A549 (cell line): ENCODE measurements at regions not wholly inside any gene's neighbourhood (a gene's known extent, or its start where the extent isn't known, plus 50 kb on each side); places are given as distances from the start of the nearest gene placed in this dataset.

Experiments
- ATAC-seq, 2 experiments: fragments of 200-7000 bp in 1 of 2; fragments of >200 bp in 1 of 2; cut with Nextera tagmentation in 1 of 2; cut with Tn5 transposase in 1 of 2; 3 replicates each; pipeline versions ENCODE4 v1.8.0 to v1.9.1; 2018 to 2020; ENCODE audit warnings: mild to moderate bottlenecking in 1 of 2, moderate library complexity in 1 of 2
- CTCF ChIA-PET: fragments of 300-600 bp; sonication (Branson Sonifier 250); formaldehyde crosslinking; extraction: SDS; loops from one replicate; lab custom pipeline; 2021; ENCODE audit warnings: antibody characterized with exemption, inconsistent platforms; lab: Yijun Ruan, JAX
- POLR2A ChIA-PET: fragments of 350-600 bp; formaldehyde crosslinking; extraction: SDS; loops from one replicate; lab custom pipeline; 2021; ENCODE audit warnings: antibody characterized with exemption, inconsistent platforms; lab: Yijun Ruan, JAX
- DNase-seq, 2 experiments: peaks; one replicate each; pipeline versions ENCODE4 v3.0.0 to v3.0.0-alpha.2; 2011 to 2016; ENCODE audit warnings: low read depth in 1 of 2, low spot score in 1 of 2
- FAIRE-seq: peaks from 2 replicates; lab custom pipeline; 2011; peaks lifted over from hg19 to GRCh38; lab: Jason Lieb, UNC
- H3K27ac ChIP-seq, 2 experiments: fragments of >200 bp; sonication (Bioruptor Twin); formaldehyde crosslinking; 3 replicates each; pipeline ENCODE4 v1.5.1; 2016 to 2017
- H3K4me1 ChIP-seq: fragments of >200 bp; sonication (Bioruptor Twin); formaldehyde crosslinking; 3 replicates; pipeline ENCODE4 v1.6.1; 2016
- H3K4me2 ChIP-seq: fragments of >200 bp; sonication (Bioruptor Twin); formaldehyde crosslinking; 3 replicates; pipeline ENCODE4 v1.6.1; 2016
- H3K4me3 ChIP-seq: fragments of >200 bp; sonication (Bioruptor Twin); formaldehyde crosslinking; 3 replicates; pipeline ENCODE4 v1.5.1; 2016
- H3K9me3 ChIP-seq: fragments of >200 bp; sonication (Bioruptor Twin); formaldehyde crosslinking; 3 replicates; pipeline ENCODE4 v1.6.1; 2016
- BCL3 ChIP-seq: fragments of >200 bp; sonication (Bioruptor Twin); formaldehyde crosslinking; IDR thresholded peaks from 3 replicates; pipeline ENCODE4 v1.6.1; 2016
- CEBPB ChIP-seq, 2 experiments: fragments of >200 bp in 1 of 2; sonication (Bioruptor Twin) in 1 of 2; formaldehyde crosslinking in 1 of 2; IDR thresholded peaks; 2 replicates each; pipeline ENCODE4 v1.6.1; 2012 to 2016
- CHD4 ChIP-seq: fragments of 200-600 bp; sonication (generic); IDR thresholded peaks from 2 replicates; pipeline ENCODE4 v1.6.1; 2016; ENCODE audit warnings: antibody characterized with exemption, mild to moderate bottlenecking, borderline replicate concordance
- E2F6 ChIP-seq: IDR thresholded peaks from 2 replicates; pipeline ENCODE4 v1.6.1; 2012; ENCODE audit warnings: low read depth, borderline replicate concordance
- EHMT2 ChIP-seq: fragments of 200-600 bp; sonication (generic); IDR thresholded peaks from 2 replicates; pipeline ENCODE4 v1.6.1; 2016; ENCODE audit warnings: antibody characterized with exemption, low read depth, mild to moderate bottlenecking, moderate library complexity
- ELK1 ChIP-seq: fragments of 150-350 bp; IDR thresholded peaks from 2 replicates; pipeline ENCODE4 v1.6.1; 2014; ENCODE audit warnings: low read depth, mild to moderate bottlenecking, low read length
- EP300 ChIP-seq, 2 experiments: fragments of >200 bp; sonication (Bioruptor Twin); formaldehyde crosslinking; IDR thresholded peaks; 2 replicates in 1 of 2; 3 replicates in 1 of 2; pipeline ENCODE4 v1.6.1; 2016 to 2017
- ESRRA ChIP-seq: fragments of 150-350 bp; IDR thresholded peaks from 2 replicates; pipeline ENCODE4 v1.6.1; 2014; ENCODE audit warnings: mild to moderate bottlenecking, low read length, borderline replicate concordance
- FOSB ChIP-seq: fragments of 250-450 bp; sonication (Bioruptor Pico); IDR thresholded peaks from 2 replicates; pipeline ENCODE4 v1.5.0; 2020; ENCODE audit warnings: mild to moderate bottlenecking, moderate library complexity
- FOXS1 ChIP-seq: fragments of 250-450 bp; sonication (Bioruptor Pico); IDR thresholded peaks from 2 replicates; pipeline ENCODE4 v1.5.0; 2020; ENCODE audit warnings: mild to moderate bottlenecking, moderate library complexity
- HDAC2 ChIP-seq: fragments of 200-600 bp; sonication (generic); IDR thresholded peaks from 2 replicates; pipeline ENCODE4 v1.6.1; 2016
- HES2 ChIP-seq: fragments of >200 bp; sonication (Bioruptor Twin); formaldehyde crosslinking; IDR thresholded peaks from 2 replicates; pipeline ENCODE4 v1.6.1; 2016
- HOXA7 ChIP-seq: fragments of 250-450 bp; sonication (Bioruptor Pico); IDR thresholded peaks from 2 replicates; pipeline ENCODE4 v1.5.0; 2020; ENCODE audit warnings: mild to moderate bottlenecking, moderate library complexity
- HOXB13 ChIP-seq: fragments of 250-450 bp; sonication (Bioruptor Pico); IDR thresholded peaks from 2 replicates; pipeline ENCODE4 v1.5.0; 2020; ENCODE audit warnings: low read depth, mild to moderate bottlenecking, moderate library complexity
- HOXB5 ChIP-seq: fragments of 250-450 bp; sonication (Bioruptor Pico); IDR thresholded peaks from 2 replicates; pipeline ENCODE4 v1.5.0; 2020; ENCODE audit warnings: mild to moderate bottlenecking, moderate library complexity
- JUN ChIP-seq, 2 experiments: fragments of >200 bp; sonication (Bioruptor Twin); formaldehyde crosslinking; IDR thresholded peaks; 2 replicates in 1 of 2; 3 replicates in 1 of 2; pipeline ENCODE4 v1.6.1; 2016 to 2017
- JUNB ChIP-seq: fragments of >200 bp; sonication (Bioruptor Twin); formaldehyde crosslinking; IDR thresholded peaks from 2 replicates; pipeline ENCODE4 v1.6.1; 2016
- KDM1A ChIP-seq: fragments of 200-600 bp; sonication (generic); IDR thresholded peaks from 2 replicates; pipeline ENCODE4 v1.6.1; 2016; ENCODE audit warnings: low read depth, mild to moderate bottlenecking
- MAZ ChIP-seq: fragments of 150-350 bp; IDR thresholded peaks from 2 replicates; pipeline ENCODE4 v1.6.1; 2014; ENCODE audit warnings: antibody characterized with exemption, low read depth, low read length, borderline replicate concordance
- MYC ChIP-seq: IDR thresholded peaks from 2 replicates; pipeline ENCODE4 v1.6.1; 2012; ENCODE audit warnings: mild to moderate bottlenecking, inconsistent platforms, low read length, improper control_type of control experiment, borderline replicate concordance
- NPAS2 ChIP-seq: fragments of 250-450 bp; sonication (Bioruptor Pico); IDR thresholded peaks from 2 replicates; pipeline ENCODE4 v1.8.0; 2022; ENCODE audit warnings: mild to moderate bottlenecking, moderate library complexity, borderline replicate concordance
- NR3C1 ChIP-seq: fragments of >200 bp; sonication (Bioruptor Twin); formaldehyde crosslinking; IDR thresholded peaks from 3 replicates; pipeline ENCODE4 v1.6.1; 2017
- PHF8 ChIP-seq: fragments of 200-600 bp; sonication (generic); IDR thresholded peaks from 2 replicates; pipeline ENCODE4 v1.6.1; 2016; ENCODE audit warnings: low read depth, mild to moderate bottlenecking, antibody characterized with exemption, moderate library complexity, borderline replicate concordance
- RAD21 ChIP-seq, 2 experiments: fragments of >200 bp in 1 of 2; sonication (Bioruptor Twin) in 1 of 2; formaldehyde crosslinking in 1 of 2; IDR thresholded peaks in 1 of 2; conservative IDR thresholded peaks in 1 of 2; 2 replicates in 1 of 2; 3 replicates in 1 of 2; pipeline ENCODE4 v1.6.1; 2012 to 2018; ENCODE audit warnings: inconsistent platforms in 1 of 2
- RARB ChIP-seq: fragments of 250-450 bp; sonication (Bioruptor Pico); IDR thresholded peaks from 2 replicates; pipeline ENCODE4 v1.8.0; 2021; ENCODE audit warnings: mild to moderate bottlenecking, moderate library complexity
- REST ChIP-seq: fragments of 200-600 bp; sonication (generic); IDR thresholded peaks from 2 replicates; pipeline ENCODE4 v1.6.1; 2016; ENCODE audit warnings: antibody characterized with exemption, mild to moderate bottlenecking, moderate library complexity
- RFX5 ChIP-seq: fragments of 450-650 bp; IDR thresholded peaks from 2 replicates; pipeline ENCODE4 v1.7.1; 2014; ENCODE audit warnings: antibody characterized with exemption, mild to moderate bottlenecking, moderate library complexity
- RNF2 ChIP-seq: fragments of 200-600 bp; sonication (generic); IDR thresholded peaks from 2 replicates; pipeline ENCODE4 v1.6.1; 2016; ENCODE audit warnings: low read depth, mild to moderate bottlenecking, antibody characterized with exemption, moderate library complexity, borderline replicate concordance
- SMC3 ChIP-seq: fragments of >200 bp; sonication (Bioruptor Twin); formaldehyde crosslinking; IDR thresholded peaks from 3 replicates; pipeline ENCODE4 v1.6.1; 2018; ENCODE audit warnings: inconsistent platforms
- SREBF2 ChIP-seq: fragments of 450-650 bp; IDR thresholded peaks from 2 replicates; pipeline ENCODE4 v1.6.1; 2014; ENCODE audit warnings: mild to moderate bottlenecking, moderate library complexity
- TFCP2L1 ChIP-seq: fragments of 250-450 bp; sonication (Bioruptor Pico); IDR thresholded peaks from 2 replicates; pipeline ENCODE4 v1.5.0; 2021; ENCODE audit warnings: mild to moderate bottlenecking
- ZFP36 ChIP-seq: fragments of 450-650 bp; IDR thresholded peaks from 2 replicates; pipeline ENCODE4 v1.6.1; 2014; ENCODE audit warnings: borderline replicate concordance; ENCODE audit not compliant: partially characterized antibody
- ZNF302 ChIP-seq: fragments of 250-450 bp; sonication (Bioruptor Pico); IDR thresholded peaks from 2 replicates; pipeline ENCODE4 v1.9.0; 2021; ENCODE audit warnings: inconsistent platforms, mild to moderate bottlenecking, moderate library complexity
- ZSCAN20 ChIP-seq: fragments of 250-450 bp; sonication (Bioruptor Pico); IDR thresholded peaks from 2 replicates; pipeline ENCODE4 v1.8.0; 2022; ENCODE audit warnings: mild to moderate bottlenecking, moderate library complexity
- WGBS: methylation state at CpG from one replicate; pipeline ENCODE4 v1.1.6; 2017; ENCODE audit errors: missing lambda C conversion rate; 5-methylcytosine and 5-hydroxymethylcytosine counted together

GRCh38 chr7:45978010-45978681 lies 57.1 kb upstream of the IGFBP3 start:
- ATAC-seq = peak; percentile 89 to 95
- peak; percentile 99 for DNase-seq
- Histone ChIP-seq H3K4me2 (peak overlapping the region; percentile 68), H3K4me3 (no peak overlapping the region), H3K9me3 (peaks cover 43% of the 10 kb centered on the region), H3K4me1 (peaks cover 70% of the 10 kb centered on the region), H3K27ac (peak overlapping the region; percentile 97 to 98)
- ChIA-PET POLR2A (interaction anchor here (1.0 kb wide), 2 partner anchors 55 to 57 kb away, joined by 3 to 9 read pairs; partner anchors contain the start of gene IGFBP3), CTCF (interaction anchor here (1.6 to 7.1 kb wide), 2 partner anchors 12 to 56 kb away, joined by 5 to 57 read pairs; partner anchors contain the start of gene IGFBP3)
- 1% methylated on average over 11 of the region's 11 CpGs for WGBS
- peak; percentile 100 for FAIRE-seq
- no peak for TF ChIP-seq MYC
- TF ChIP-seq EP300 (IDR thresholded peaks at IDR 0.05) = peak; percentile 95
- TF ChIP-seq JUN (IDR thresholded peaks at IDR 0.05) = peak; percentile 87 to 95
- TF ChIP-seq CHD4 = 0 out of 2 replicates have a peak, but pooled peaks have one; percentile 36
- TF ChIP-seq MAZ = 0 out of 2 replicates have a peak, but pooled peaks have one; percentile 32
- TF ChIP-seq RAD21 (conservative IDR thresholded peaks at IDR 0.05 in 1 of 2, IDR thresholded peaks at IDR 0.05 in 1 of 2) = peak; percentile 44 to 60; a peak in 4 of 5 replicates
- TF ChIP-seq FOXS1 (CRISPR knock-in tag) = 0 out of 2 replicates have a peak, but pooled peaks have one; percentile 52
- TF ChIP-seq HOXB5 (CRISPR knock-in tag) = 0 out of 2 replicates have a peak, but pooled peaks have one; percentile 65
- TF ChIP-seq JUNB = peak; percentile 94
- TF ChIP-seq RNF2 = no peak
- peak; percentile 58; the same call in 1 of the 2 replicates for TF ChIP-seq HES2
- TF ChIP-seq ELK1 = no peak
- no peak for TF ChIP-seq REST
- TF ChIP-seq RARB (CRISPR knock-in tag) = peak; percentile 69; the same call in 1 of the 2 replicates
- no peak for TF ChIP-seq PHF8
- no peak for TF ChIP-seq ZSCAN20 (CRISPR knock-in tag)
- no peak for TF ChIP-seq NR3C1
- TF ChIP-seq ZFP36 = no peak
- TF ChIP-seq SMC3 = peak; percentile 50; the same call in 2 of the 3 replicates
- TF ChIP-seq CEBPB (IDR thresholded peaks at IDR 0.05) = peak; percentile 61 to 89
- TF ChIP-seq BCL3 = peak; percentile 89
- no peak for TF ChIP-seq FOSB
- no peak for TF ChIP-seq ESRRA
- 0 out of 2 replicates have a peak, but pooled peaks have one; percentile 44 for TF ChIP-seq RFX5
- no peak for TF ChIP-seq E2F6
- TF ChIP-seq HOXB13 (CRISPR knock-in tag) = no peak
- 0 out of 2 replicates have a peak, but pooled peaks have one; percentile 42 for TF ChIP-seq ZNF302 (CRISPR knock-in tag)
- no peak for TF ChIP-seq HDAC2
- no peak for TF ChIP-seq KDM1A
- no peak for TF ChIP-seq HOXA7 (CRISPR knock-in tag)
- no peak for TF ChIP-seq NPAS2
- TF ChIP-seq SREBF2 = no peak
- no peak for TF ChIP-seq EHMT2
- TF ChIP-seq TFCP2L1 (CRISPR knock-in tag) = peak; percentile 93
